H1 (cell line): ENCODE measurements at regions not wholly inside any gene's neighbourhood (a gene's known extent, or its start where the extent isn't known, plus 50 kb on each side); places are given as distances from the start of the nearest gene placed in this dataset.

Source experiments
- BCL11A ChIP-seq, 2 experiments: IDR thresholded peaks; one replicate each; pipeline ENCODE4 v1.6.1; 2011; ENCODE audit warnings: low read depth in 2 of 2, low read length in 2 of 2, mild to moderate bottlenecking in 2 of 2
- BRCA1 ChIP-seq: IDR thresholded peaks from 2 replicates; pipeline ENCODE4 v1.6.1; 2012; ENCODE audit warnings: low read depth, low read length, improper control_type of control experiment
- PHF8 ChIP-seq: fragments of 200-600 bp; sonication (generic); conservative IDR thresholded peaks from 2 replicates; pipeline ENCODE4 v1.7.1; 2012; ENCODE audit warnings: low read depth, mild to moderate bottlenecking, inconsistent platforms, low read length, moderate library complexity
- SIN3A ChIP-seq, 2 experiments: IDR thresholded peaks in 1 of 2; conservative IDR thresholded peaks in 1 of 2; 2 replicates each; pipeline ENCODE4 v1.6.1; 2011 to 2012; ENCODE audit warnings: low read length in 2 of 2, improper control_type of control experiment in 1 of 2, low read depth in 1 of 2, mild to moderate bottlenecking in 1 of 2
- SIX5 ChIP-seq: IDR thresholded peaks from 2 replicates; pipeline ENCODE4 v1.6.1; 2011; ENCODE audit warnings: mild to moderate bottlenecking, low read depth, low read length
- TF ChIP-seq, protein P1 (sequence below), 3 experiments: IDR thresholded peaks; 1 replicate in 2 of 3; 2 replicates in 1 of 3; pipeline versions ENCODE4 v1.5.1 to v1.6.1; 2011; ENCODE audit warnings: low read length in 3 of 3, mild to moderate bottlenecking in 3 of 3, inconsistent platforms in 2 of 3, low read depth in 1 of 3, moderate library complexity in 1 of 3; ENCODE audit not compliant: insufficient read depth in 1 of 3; ENCODE audit errors: control extremely low read depth in 1 of 3

DNA sequence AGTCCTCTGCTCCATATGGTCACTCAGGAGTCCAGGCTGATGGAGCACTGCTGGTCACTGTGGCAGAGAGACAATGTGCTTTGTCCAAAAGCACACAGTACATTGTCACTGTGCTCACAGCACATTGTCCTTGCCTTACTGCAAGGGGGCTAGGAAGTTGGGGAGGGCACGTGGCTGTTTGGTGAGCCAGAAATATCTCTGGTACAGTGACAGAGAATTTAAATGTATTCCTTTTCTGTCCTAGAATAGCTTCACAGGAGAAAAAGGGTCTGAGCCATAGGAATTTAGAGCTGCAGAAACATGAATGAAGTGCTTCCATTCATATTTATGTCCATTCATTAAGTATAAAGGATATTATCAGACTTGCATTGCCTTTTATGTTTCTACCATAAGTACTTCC lies 110.8 kb upstream of the TRIM2 start (continued):
- TF ChIP-seq, protein P1, sequence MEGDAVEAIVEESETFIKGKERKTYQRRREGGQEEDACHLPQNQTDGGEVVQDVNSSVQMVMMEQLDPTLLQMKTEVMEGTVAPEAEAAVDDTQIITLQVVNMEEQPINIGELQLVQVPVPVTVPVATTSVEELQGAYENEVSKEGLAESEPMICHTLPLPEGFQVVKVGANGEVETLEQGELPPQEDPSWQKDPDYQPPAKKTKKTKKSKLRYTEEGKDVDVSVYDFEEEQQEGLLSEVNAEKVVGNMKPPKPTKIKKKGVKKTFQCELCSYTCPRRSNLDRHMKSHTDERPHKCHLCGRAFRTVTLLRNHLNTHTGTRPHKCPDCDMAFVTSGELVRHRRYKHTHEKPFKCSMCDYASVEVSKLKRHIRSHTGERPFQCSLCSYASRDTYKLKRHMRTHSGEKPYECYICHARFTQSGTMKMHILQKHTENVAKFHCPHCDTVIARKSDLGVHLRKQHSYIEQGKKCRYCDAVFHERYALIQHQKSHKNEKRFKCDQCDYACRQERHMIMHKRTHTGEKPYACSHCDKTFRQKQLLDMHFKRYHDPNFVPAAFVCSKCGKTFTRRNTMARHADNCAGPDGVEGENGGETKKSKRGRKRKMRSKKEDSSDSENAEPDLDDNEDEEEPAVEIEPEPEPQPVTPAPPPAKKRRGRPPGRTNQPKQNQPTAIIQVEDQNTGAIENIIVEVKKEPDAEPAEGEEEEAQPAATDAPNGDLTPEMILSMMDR (IDR thresholded peaks at IDR 0.05; ENCODE audit: control extremely low read depth in 1 of 3, insufficient read depth in 1 of 3, low read depth in 1 of 3, low read length in 3 of 3) = no peak
- no peak for TF ChIP-seq SIN3A (conservative IDR thresholded peaks at IDR 0.05 in 1 of 2, IDR thresholded peaks at IDR 0.05 in 1 of 2; ENCODE audit: low read depth in 1 of 2, low read length in 2 of 2)
- TF ChIP-seq BRCA1 = no peak
- TF ChIP-seq PHF8 = no peak
- TF ChIP-seq BCL11A (IDR thresholded peaks at IDR 0.05; ENCODE audit: low read depth in 2 of 2, low read length in 2 of 2) = no peak
- no peak for TF ChIP-seq SIX5
